GM12872 (cell line): ENCODE measurements at regions not wholly inside any gene's neighbourhood (a gene's known extent, or its start where the extent isn't known, plus 50 kb on each side); places are given as distances from the start of the nearest gene placed in this dataset.

Experiments used
- CTCF ChIP-seq: IDR thresholded peaks from 3 replicates; pipeline ENCODE4 v1.5.1; 2011; ENCODE audit warnings: low read depth, mild to moderate bottlenecking, low read length, moderate library complexity; ENCODE audit not compliant: insufficient read depth

- no peak for TF ChIP-seq CTCF
These were observed 78.2 kb downstream of the MSL3 start for GRCh38 chrX:11836284-11836683.

- TF ChIP-seq CTCF = no peak
These were observed 79.4 kb downstream of the MSL3 start for GRCh38 chrX:11837437-11837836.

- no peak for TF ChIP-seq CTCF
These were observed 106.1 kb downstream of the MSL3 start for GRCh38 chrX:11864171-11864570.

- no peak for TF ChIP-seq CTCF
These were observed 109.7 kb downstream of the MSL3 start for GRCh38 chrX:11867610-11868345.

- no peak for TF ChIP-seq CTCF
These were observed 112.8 kb downstream of the MSL3 start for GRCh38 chrX:11870789-11871188.

GRCh38 chrX:11881485-11882170 lies 123.6 kb downstream of the MSL3 start:
- TF ChIP-seq CTCF = no peak

GRCh38 chrX:11886745-11887144 lies 128.7 kb downstream of the MSL3 start:
- TF ChIP-seq CTCF = no peak
